Ishikawa (cell line): ENCODE measurements at regions not wholly inside any gene's neighbourhood (a gene's known extent, or its start where the extent isn't known, plus 50 kb on each side); places are given as distances from the start of the nearest gene placed in this dataset.

Experiments used
- CEBPB ChIP-seq: IDR thresholded peaks from 2 replicates; pipeline ENCODE4 v1.6.1; 2012
- CREB1 ChIP-seq: IDR thresholded peaks from 2 replicates; pipeline ENCODE4 v1.6.1; 2012; ENCODE audit warnings: low read depth
- EGR1 ChIP-seq: IDR thresholded peaks from 2 replicates; pipeline ENCODE4 v1.6.1; 2012
- EP300 ChIP-seq: IDR thresholded peaks from 2 replicates; pipeline ENCODE4 v1.6.1; 2012; ENCODE audit warnings: borderline replicate concordance
- FOXM1 ChIP-seq: IDR thresholded peaks from 2 replicates; pipeline ENCODE4 v1.6.1; 2012; ENCODE audit warnings: low read depth, borderline replicate concordance
- MAX ChIP-seq: IDR thresholded peaks from 2 replicates; pipeline ENCODE4 v1.6.1; 2012
- NFIC ChIP-seq: IDR thresholded peaks from 2 replicates; pipeline ENCODE4 v1.6.1; 2012
- RAD21 ChIP-seq: IDR thresholded peaks from 2 replicates; pipeline ENCODE4 v1.6.1; 2012; ENCODE audit warnings: low read depth
- REST ChIP-seq: IDR thresholded peaks from 2 replicates; pipeline ENCODE4 v1.6.1; 2012; ENCODE audit warnings: low read depth, mild to moderate bottlenecking
- TAF1 ChIP-seq: IDR thresholded peaks from 2 replicates; pipeline ENCODE4 v1.6.1; 2012; ENCODE audit warnings: low read depth, mild to moderate bottlenecking
- TCF12 ChIP-seq: IDR thresholded peaks from 2 replicates; pipeline ENCODE4 v1.6.1; 2012; ENCODE audit warnings: low read depth
- TEAD4 ChIP-seq: IDR thresholded peaks from 2 replicates; pipeline ENCODE4 v1.6.1; 2012
- USF1 ChIP-seq: IDR thresholded peaks from 2 replicates; pipeline ENCODE4 v1.6.1; 2012
- YY1 ChIP-seq: IDR thresholded peaks from 2 replicates; pipeline ENCODE4 v1.6.1; 2012; ENCODE audit warnings: low read depth
- ZBTB7A ChIP-seq: IDR thresholded peaks from 2 replicates; pipeline ENCODE4 v1.6.1; 2012; ENCODE audit warnings: low read depth

DNA sequence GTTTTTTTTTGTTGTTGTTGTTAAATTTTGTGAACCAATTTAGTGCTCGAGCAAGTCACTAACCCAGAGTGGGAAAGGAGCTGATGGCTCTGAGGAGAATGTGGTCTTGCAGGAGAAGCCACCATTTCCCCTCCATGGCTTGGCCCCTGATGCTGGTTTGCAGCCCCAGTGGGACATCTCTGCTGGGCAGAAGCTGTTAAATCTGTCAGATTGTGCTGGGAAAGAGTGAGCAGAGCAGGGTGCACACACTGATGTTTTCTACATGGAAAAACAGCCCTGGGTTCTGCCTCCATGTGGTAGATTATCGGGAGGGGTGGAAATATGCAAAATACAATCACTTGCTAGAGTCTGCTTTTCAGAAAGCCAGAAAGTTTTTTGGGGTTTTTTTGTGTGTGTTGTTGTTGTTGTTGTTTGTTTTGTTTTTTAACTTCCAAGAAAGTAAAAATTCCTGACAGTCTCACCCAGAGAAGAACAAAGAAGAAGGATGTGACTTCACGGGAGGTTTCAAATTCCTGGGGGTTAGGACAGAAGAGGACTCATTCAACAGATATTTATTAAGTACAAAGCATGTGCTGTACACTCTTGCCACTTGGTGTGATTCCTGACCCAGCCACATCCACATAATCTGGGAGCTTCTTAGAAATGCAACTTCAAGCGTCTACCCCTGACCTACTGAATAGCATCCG is 133.7 kb downstream of the FOXB1 start:
- TF ChIP-seq REST (no peak), RAD21 (no peak), TCF12 (no peak), CREB1 (no peak)

DNA sequence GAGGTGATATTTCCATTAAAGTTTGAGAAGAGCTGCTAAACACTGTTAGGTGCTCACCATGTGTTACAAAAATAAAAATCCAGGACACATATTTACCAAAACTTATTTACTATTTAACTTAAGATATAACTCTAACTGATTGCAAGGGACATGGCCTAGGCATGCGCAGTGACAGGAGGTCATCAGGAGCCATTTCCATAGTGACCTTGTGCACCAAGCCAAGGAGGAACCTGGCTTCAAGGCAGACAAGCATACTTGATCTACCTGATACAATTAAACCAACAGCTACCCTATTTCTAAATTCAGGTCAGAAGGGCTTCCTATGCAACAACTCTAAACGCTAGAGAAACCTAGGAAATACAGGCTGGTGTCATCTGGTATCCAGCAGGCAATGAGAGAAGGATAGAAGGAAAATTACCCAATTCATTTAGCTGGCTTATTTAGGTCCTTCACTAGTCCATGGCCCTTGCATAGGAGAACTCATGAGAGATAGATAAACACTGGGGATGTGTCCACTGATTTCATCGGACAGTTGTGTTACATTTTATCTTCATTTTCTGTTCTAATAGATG is 134.4 kb downstream of the FOXB1 start:
- TF ChIP-seq EP300 (no peak), CREB1 (no peak), CEBPB (no peak), YY1 (no peak), ZBTB7A (no peak), USF1 (no peak), TCF12 (no peak)

DNA sequence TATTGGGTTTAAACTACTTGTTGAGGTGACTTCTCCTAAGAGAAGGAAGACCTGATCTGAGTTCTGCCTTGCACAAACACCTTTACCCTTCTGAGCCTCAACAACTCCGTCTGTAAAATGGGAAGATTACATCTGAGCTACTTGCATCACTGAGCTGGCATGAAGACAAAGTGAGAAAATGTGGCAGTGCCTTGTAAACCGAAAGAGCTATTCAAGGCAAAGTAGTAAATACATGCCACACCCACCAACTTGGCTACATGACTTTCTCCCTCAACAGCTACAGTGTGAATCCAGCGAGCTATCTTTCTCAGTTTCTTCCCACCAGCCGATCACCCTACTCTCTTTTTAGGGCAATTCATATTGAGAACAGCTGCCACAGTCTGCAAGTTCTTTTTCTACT is 148.3 kb downstream of the FOXB1 start:
- no peak for TF ChIP-seq CEBPB
- TF ChIP-seq TEAD4 = no peak
- no peak for TF ChIP-seq USF1
- no peak for TF ChIP-seq EGR1

GRCh38 chr15:60154764-60155325 is 150.7 kb downstream of the FOXB1 start:
- no peak for TF ChIP-seq RAD21
- TF ChIP-seq ZBTB7A = no peak
- no peak for TF ChIP-seq REST
- TF ChIP-seq CEBPB = no peak
- TF ChIP-seq USF1 = no peak
- no peak for TF ChIP-seq TAF1
- TF ChIP-seq MAX = no peak
- TF ChIP-seq FOXM1 = no peak
- no peak for TF ChIP-seq NFIC
- no peak for TF ChIP-seq TCF12
- no peak for TF ChIP-seq CREB1
- TF ChIP-seq EGR1 = no peak
- TF ChIP-seq EP300 = no peak
- no peak for TF ChIP-seq TEAD4
- TF ChIP-seq YY1 = no peak

DNA sequence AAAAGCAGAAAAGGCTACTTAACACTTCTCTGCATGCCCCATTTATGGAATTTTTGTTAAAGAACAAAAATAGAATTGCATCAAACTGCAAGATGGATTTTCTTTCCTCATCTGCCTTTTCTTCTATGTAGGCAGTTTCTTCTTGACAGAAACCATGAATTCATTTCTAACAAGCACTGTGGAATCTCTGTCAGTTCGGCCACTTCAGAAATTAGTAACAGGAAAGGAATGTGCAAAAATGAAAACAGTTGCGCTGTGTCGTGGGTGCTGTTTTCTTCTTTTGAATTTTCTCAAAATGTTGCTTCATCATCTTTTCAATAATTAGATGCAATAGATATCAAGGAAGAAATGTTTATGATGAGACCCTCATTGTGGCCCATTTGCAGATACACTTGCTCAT is 151.6 kb downstream of the FOXB1 start:
- no peak for TF ChIP-seq TCF12

GRCh38 chr15:60160909-60161308 is 156.8 kb downstream of the FOXB1 start:
- TF ChIP-seq TEAD4 (no peak), USF1 (no peak), MAX (no peak), ZBTB7A (no peak), RAD21 (no peak)
